Trophoblast cell (in vitro differentiated cells and primary cell): ENCODE measurements at regions not wholly inside any gene's neighbourhood (a gene's known extent, or its start where the extent isn't known, plus 50 kb on each side); places are given as distances from the start of the nearest gene placed in this dataset.

Experiments
- DNase-seq, 2 donors: peaks; one replicate each; pipeline ENCODE4 v3.0.0-alpha.2; 2016
- H2AFZ ChIP-seq: 2 replicates; pipeline ENCODE4 v1.6.1; 2013; ENCODE audit warnings: low read length, moderate library complexity, mild to moderate bottlenecking; ENCODE audit not compliant: insufficient read depth, poor library complexity
- H2AK5ac ChIP-seq: 2 replicates; pipeline ENCODE4 v1.6.1; 2013; ENCODE audit warnings: mild to moderate bottlenecking, low read length
- H2BK120ac ChIP-seq: 2 replicates; pipeline ENCODE4 v1.6.1; 2013; ENCODE audit warnings: low read length, mild to moderate bottlenecking, moderate library complexity; ENCODE audit not compliant: insufficient read depth, poor library complexity
- H2BK12ac ChIP-seq: 2 replicates; pipeline ENCODE4 v1.6.1; 2013; ENCODE audit warnings: mild to moderate bottlenecking, low read length, moderate library complexity
- H2BK5ac ChIP-seq: 2 replicates; pipeline ENCODE4 v1.6.1; 2013; ENCODE audit warnings: low read length, low read depth, moderate library complexity, mild to moderate bottlenecking; ENCODE audit not compliant: poor library complexity
- H3K14ac ChIP-seq: 2 replicates; pipeline ENCODE4 v1.6.1; 2013; ENCODE audit warnings: mild to moderate bottlenecking, low read length
- H3K18ac ChIP-seq: 2 replicates; pipeline ENCODE4 v1.6.1; 2013; ENCODE audit warnings: mild to moderate bottlenecking, low read length
- H3K23ac ChIP-seq: 2 replicates; pipeline ENCODE4 v1.6.1; 2013; ENCODE audit warnings: low read length
- H3K27ac ChIP-seq: 2 replicates; pipeline ENCODE4 v1.5.1; 2013; ENCODE audit warnings: low read depth, mild to moderate bottlenecking, inconsistent platforms, low read length, moderate library complexity
- H3K27me3 ChIP-seq: 2 replicates; pipeline ENCODE4 v1.6.1; 2013; ENCODE audit warnings: inconsistent platforms, mild to moderate bottlenecking, low read length, moderate library complexity; ENCODE audit not compliant: insufficient read depth
- H3K36me3 ChIP-seq, 2 experiments: 1 replicate in 1 of 2; 2 replicates in 1 of 2; pipeline ENCODE4 v1.6.1; 2013; ENCODE audit warnings: low read length in 2 of 2, mild to moderate bottlenecking in 2 of 2, moderate library complexity in 1 of 2; ENCODE audit not compliant: insufficient read depth in 2 of 2, control insufficient read depth in 1 of 2
- H3K4ac ChIP-seq: 2 replicates; pipeline ENCODE4 v1.6.1; 2013; ENCODE audit warnings: low read depth, mild to moderate bottlenecking, low read length, moderate library complexity
- H3K4me1 ChIP-seq, 2 experiments: 1 replicate in 1 of 2; 2 replicates in 1 of 2; pipeline ENCODE4 v1.6.1; 2013; ENCODE audit warnings: low read length in 2 of 2, mild to moderate bottlenecking in 2 of 2, moderate library complexity in 1 of 2; ENCODE audit not compliant: insufficient read depth in 2 of 2, control insufficient read depth in 1 of 2
- H3K4me2 ChIP-seq: 2 replicates; pipeline ENCODE4 v1.6.1; 2013; ENCODE audit warnings: inconsistent platforms, mild to moderate bottlenecking, low read length, moderate library complexity
- H3K4me3 ChIP-seq: 2 replicates; pipeline ENCODE4 v1.5.1; 2013; ENCODE audit warnings: mild to moderate bottlenecking, low read depth, low read length, inconsistent platforms
- H3K79me1 ChIP-seq: one replicate; pipeline ENCODE4 v1.6.1; 2013; ENCODE audit warnings: low read length
- H3K79me2 ChIP-seq: 2 replicates; pipeline ENCODE4 v1.6.1; 2013; ENCODE audit warnings: low read length, mild to moderate bottlenecking; ENCODE audit not compliant: control insufficient read depth, insufficient read depth, poor library complexity
- H3K9ac ChIP-seq: 2 replicates; pipeline ENCODE4 v1.6.1; 2013; ENCODE audit warnings: mild to moderate bottlenecking, low read length
- H3K9me3 ChIP-seq: 2 replicates; pipeline ENCODE4 v1.6.1; 2013; ENCODE audit warnings: low read depth, mild to moderate bottlenecking, control low read depth, inconsistent platforms, low read length; ENCODE audit not compliant: insufficient read depth
- H4K12ac ChIP-seq: 2 replicates; pipeline ENCODE4 v1.6.1; 2013; ENCODE audit warnings: low read depth, mild to moderate bottlenecking, low read length, moderate library complexity
- H4K8ac ChIP-seq: 2 replicates; pipeline ENCODE4 v1.6.1; 2013; ENCODE audit warnings: low read depth, mild to moderate bottlenecking, low read length, moderate library complexity
- H4K91ac ChIP-seq: one replicate; pipeline ENCODE4 v1.6.1; 2013; ENCODE audit warnings: low read depth, mild to moderate bottlenecking, low read length, moderate library complexity
- WGBS: extraction: QIAGEN DNeasy Blood & Tissue Kit; methylation state at CpG from one replicate; pipeline ENCODE4 v1.1.7; 2013; ENCODE audit warnings: missing lambda C conversion rate; ENCODE audit not compliant: insufficient read length, insufficient coverage; ENCODE audit errors: extremely low coverage; 5-methylcytosine and 5-hydroxymethylcytosine counted together

DNA sequence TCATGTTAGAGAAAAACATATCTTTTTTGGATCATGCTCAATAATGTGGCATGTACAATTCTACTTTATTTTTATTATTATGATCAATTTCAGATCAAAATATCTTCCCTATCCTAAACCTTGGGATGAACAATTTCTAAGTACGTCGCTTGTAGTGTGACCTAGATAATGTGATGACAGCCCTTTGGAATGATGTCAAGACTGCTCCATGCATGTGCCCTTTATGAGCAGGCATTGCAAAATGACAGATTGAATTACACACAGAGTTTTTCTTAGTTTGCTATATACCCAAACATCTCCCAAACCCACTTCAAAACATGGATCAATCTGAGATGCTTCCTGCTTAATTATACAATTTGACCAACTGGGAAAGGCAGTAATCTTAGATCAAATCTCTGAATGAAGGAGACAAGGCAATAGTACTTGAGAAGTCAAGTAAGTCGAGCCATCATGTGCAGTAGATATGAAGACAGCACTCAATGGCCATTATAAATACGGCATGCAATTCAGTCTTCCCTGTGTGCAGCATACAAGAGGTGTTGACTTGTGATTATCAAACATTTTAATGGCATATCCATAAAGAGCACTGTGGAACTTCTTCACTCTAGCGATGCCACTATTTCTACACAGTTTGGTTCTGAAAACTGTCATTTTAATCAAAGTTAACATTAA lies 294.8 kb downstream of the RNF144B start:
- H3K79me1 ChIP-seq = no peaks in the 10 kb centered on the region
- H4K8ac ChIP-seq = no peak overlapping the region
- WGBS = no CpG with 5 or more reads among the region's 5 CpGs
- H3K9ac ChIP-seq = no peak overlapping the region
- no peak overlapping the region for H2AK5ac ChIP-seq
- no peak overlapping the region for H3K27ac ChIP-seq
- H3K4me3 ChIP-seq = no peak overlapping the region
- no peak overlapping the region for H3K14ac ChIP-seq
- H2BK5ac ChIP-seq = no peak overlapping the region
- no peaks in the 10 kb centered on the region for H3K36me3 ChIP-seq
- no peak overlapping the region for H2BK120ac ChIP-seq
- H4K12ac ChIP-seq = no peak overlapping the region
- no peak for DNase-seq
- no peak overlapping the region for H3K4me2 ChIP-seq
- no peak overlapping the region for H3K23ac ChIP-seq
- no peak overlapping the region for H4K91ac ChIP-seq
- H3K4me1 ChIP-seq = no peaks in the 10 kb centered on the region
- H3K18ac ChIP-seq = no peak overlapping the region
- H2AFZ ChIP-seq = no peak overlapping the region
- no peak overlapping the region for H3K4ac ChIP-seq
- H3K27me3 ChIP-seq = no peaks in the 10 kb centered on the region
- no peaks in the 10 kb centered on the region for H3K79me2 ChIP-seq
- no peak overlapping the region for H2BK12ac ChIP-seq
- no peaks in the 10 kb centered on the region for H3K9me3 ChIP-seq

DNA sequence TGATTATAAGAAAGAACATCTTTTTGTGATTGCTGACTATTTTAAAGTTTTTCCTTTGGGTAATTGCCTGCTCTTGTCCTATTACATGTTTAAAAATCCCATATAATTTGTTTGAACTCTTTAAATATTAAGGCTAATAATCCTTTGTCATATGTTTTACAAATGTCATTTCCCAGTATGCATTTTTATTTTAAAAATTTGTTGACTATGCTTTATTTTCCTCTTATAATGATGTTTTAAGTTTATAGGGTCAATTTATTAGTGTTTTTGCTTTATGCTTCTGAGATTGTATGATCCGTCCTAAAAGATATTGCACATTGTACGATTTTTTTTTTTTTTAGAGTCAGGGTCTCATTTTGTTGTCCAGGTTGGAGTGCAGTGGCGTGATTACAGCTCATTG lies 297.2 kb downstream of the RNF144B start:
- no peak overlapping the region for H2AK5ac ChIP-seq
- H2BK120ac ChIP-seq = no peak overlapping the region
- H2AFZ ChIP-seq = no peak overlapping the region
- DNase-seq = no peak
- H3K4me3 ChIP-seq = no peak overlapping the region
- H3K79me1 ChIP-seq = no peaks in the 10 kb centered on the region
- no peak overlapping the region for H3K4ac ChIP-seq
- H3K27me3 ChIP-seq = no peaks in the 10 kb centered on the region
- H2BK12ac ChIP-seq = no peak overlapping the region
- H3K79me2 ChIP-seq = no peaks in the 10 kb centered on the region
- H3K9ac ChIP-seq = no peak overlapping the region
- no peak overlapping the region for H4K8ac ChIP-seq
- H3K4me2 ChIP-seq = no peak overlapping the region
- no peaks in the 10 kb centered on the region for H3K9me3 ChIP-seq
- no peak overlapping the region for H4K12ac ChIP-seq
- H3K36me3 ChIP-seq = no peaks in the 10 kb centered on the region
- no peak overlapping the region for H3K18ac ChIP-seq
- no peak overlapping the region for H3K23ac ChIP-seq
- H2BK5ac ChIP-seq = no peak overlapping the region
- H3K4me1 ChIP-seq = no peaks in the 10 kb centered on the region
- H4K91ac ChIP-seq = no peak overlapping the region
- no peak overlapping the region for H3K14ac ChIP-seq
- H3K27ac ChIP-seq = no peak overlapping the region
- no CpG with 5 or more reads among the region's 3 CpGs for WGBS

DNA sequence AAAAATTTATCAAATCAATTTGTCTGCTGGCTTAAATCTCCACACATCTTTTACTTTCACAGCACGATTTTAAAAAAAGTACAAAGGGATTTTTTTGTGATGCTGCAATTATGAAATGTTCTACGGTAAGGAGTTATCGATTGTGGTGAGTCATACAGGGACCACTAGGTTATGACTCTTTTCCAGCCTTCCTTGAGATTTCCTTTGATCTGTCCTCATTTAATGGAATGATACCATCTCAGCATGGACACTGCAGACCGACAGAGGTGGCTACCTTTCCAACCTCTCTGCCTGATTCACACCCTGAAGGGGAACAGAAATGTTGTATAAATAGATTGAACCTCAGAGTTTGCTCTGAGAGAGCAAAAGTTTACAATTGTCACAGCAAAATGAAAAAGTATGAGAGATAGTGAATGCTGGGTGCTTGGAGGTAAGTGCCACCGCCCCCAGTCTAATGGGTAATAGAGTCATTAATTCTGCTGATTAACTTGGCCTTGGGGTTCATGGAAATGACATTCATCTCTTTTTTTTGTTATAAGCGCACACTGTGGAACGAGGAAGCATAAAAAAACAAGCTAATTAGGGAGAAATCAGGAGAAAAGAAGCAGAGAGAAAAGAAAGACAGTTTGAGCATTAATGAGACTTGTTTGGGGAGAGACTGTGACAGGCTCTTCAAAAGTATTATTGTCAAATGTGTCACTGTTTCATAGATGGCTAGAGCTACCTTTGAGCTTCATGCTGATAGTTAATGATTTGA lies 306.0 kb downstream of the RNF144B start:
- Histone ChIP-seq H2AK5ac (no peak overlapping the region), H3K9ac (no peak overlapping the region), H3K79me1 (no peaks in the 10 kb centered on the region), H2BK120ac (no peak overlapping the region), H3K4me3 (no peak overlapping the region), H4K12ac (no peak overlapping the region), H4K8ac (no peak overlapping the region), H3K14ac (no peak overlapping the region), H3K27ac (no peak overlapping the region), H4K91ac (no peak overlapping the region), H3K4ac (no peak overlapping the region), H3K36me3 (no peaks in the 10 kb centered on the region), H3K18ac (no peak overlapping the region), H3K4me1 (no peaks in the 10 kb centered on the region), H2BK5ac (no peak overlapping the region), H3K9me3 (no peaks in the 10 kb centered on the region), H3K4me2 (no peak overlapping the region), H3K27me3 (no peaks in the 10 kb centered on the region), H2AFZ (no peak overlapping the region), H2BK12ac (no peak overlapping the region), H3K23ac (no peak overlapping the region), H3K79me2 (no peaks in the 10 kb centered on the region)
- DNase-seq = no peak
- WGBS = no CpG with 5 or more reads among the region's 7 CpGs

DNA sequence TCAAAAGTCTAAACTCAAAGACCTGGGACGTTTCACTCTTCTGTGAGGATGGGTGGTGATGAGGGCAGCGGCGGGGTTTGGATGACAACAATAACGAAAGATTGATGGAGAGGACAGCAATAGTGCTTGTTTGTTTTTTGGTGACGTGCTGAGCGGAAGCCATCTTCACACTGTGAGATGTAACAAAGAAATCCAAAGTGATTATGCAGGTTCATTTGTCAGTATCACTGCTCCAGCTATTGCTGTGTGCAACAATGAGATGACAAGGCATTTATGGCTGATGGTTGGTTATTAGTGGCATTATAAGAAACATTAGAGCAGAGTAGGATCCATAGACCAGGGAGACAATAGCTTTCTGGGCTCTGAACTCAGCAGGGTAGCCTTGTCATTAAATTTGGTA lies 306.7 kb downstream of the RNF144B start:
- Histone ChIP-seq H2AK5ac (no peak overlapping the region), H2BK120ac (no peak overlapping the region), H3K4me1 (no peaks in the 10 kb centered on the region), H3K79me1 (no peaks in the 10 kb centered on the region), H3K27me3 (no peaks in the 10 kb centered on the region), H3K4ac (no peak overlapping the region), H2BK5ac (no peak overlapping the region), H4K91ac (no peak overlapping the region), H2AFZ (no peak overlapping the region), H4K12ac (no peak overlapping the region), H3K9ac (no peak overlapping the region), H2BK12ac (no peak overlapping the region), H3K18ac (no peak overlapping the region), H3K36me3 (no peaks in the 10 kb centered on the region), H3K4me2 (no peak overlapping the region), H3K9me3 (no peaks in the 10 kb centered on the region), H3K27ac (no peak overlapping the region), H4K8ac (no peak overlapping the region), H3K4me3 (no peak overlapping the region), H3K23ac (no peak overlapping the region), H3K14ac (no peak overlapping the region), H3K79me2 (no peaks in the 10 kb centered on the region)
- DNase-seq = no peak
- WGBS = no CpG with 5 or more reads among the region's 6 CpGs
